PFSK-1 (cell line): ENCODE measurements at regions not wholly inside any gene's neighbourhood (a gene's known extent, or its start where the extent isn't known, plus 50 kb on each side); places are given as distances from the start of the nearest gene placed in this dataset.

Experiments used
- POLR2AphosphoS5 ChIP-seq: IDR thresholded peaks from 2 replicates; pipeline ENCODE4 v1.6.1; 2012; ENCODE audit warnings: low read depth, mild to moderate bottlenecking, control low read depth, low read length, moderate library complexity
- TAF1 ChIP-seq: IDR thresholded peaks from 2 replicates; pipeline ENCODE4 v1.6.1; 2012; ENCODE audit warnings: low read length, control low read depth, borderline replicate concordance; ENCODE audit not compliant: insufficient read depth
- TF ChIP-seq, protein P1 (sequence below), 2 experiments: IDR thresholded peaks; 2 replicates each; pipeline versions ENCODE4 v1.6.1 to v1.8.0; 2011 to 2012; ENCODE audit warnings: low read depth in 2 of 2, low read length in 2 of 2, control low read depth in 1 of 2, inconsistent platforms in 1 of 2, mild to moderate bottlenecking in 1 of 2, moderate library complexity in 1 of 2; ENCODE audit not compliant: insufficient read depth in 1 of 2

DNA sequence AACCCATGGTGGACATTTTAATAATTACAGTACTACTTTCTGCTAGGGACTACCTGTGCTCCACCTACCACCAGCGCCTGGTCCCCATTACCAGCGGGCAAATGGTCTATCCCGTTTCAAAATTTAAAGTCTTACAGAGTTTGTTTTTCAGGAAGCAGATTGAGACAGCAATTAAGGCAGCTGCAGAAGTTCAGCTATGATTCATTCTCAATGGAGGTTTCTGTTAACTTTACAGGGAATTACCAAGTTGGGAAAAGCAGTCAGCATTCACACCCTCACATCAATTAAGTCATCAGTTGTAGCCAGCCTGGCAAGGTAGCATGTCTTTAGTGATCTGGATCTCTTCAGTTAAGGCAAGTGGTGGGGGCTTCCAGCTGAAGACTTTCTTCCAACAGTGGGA lies 410.6 kb upstream of the DAB2 start:
- no peak for TF ChIP-seq POLR2AphosphoS5
- TF ChIP-seq, protein P1, sequence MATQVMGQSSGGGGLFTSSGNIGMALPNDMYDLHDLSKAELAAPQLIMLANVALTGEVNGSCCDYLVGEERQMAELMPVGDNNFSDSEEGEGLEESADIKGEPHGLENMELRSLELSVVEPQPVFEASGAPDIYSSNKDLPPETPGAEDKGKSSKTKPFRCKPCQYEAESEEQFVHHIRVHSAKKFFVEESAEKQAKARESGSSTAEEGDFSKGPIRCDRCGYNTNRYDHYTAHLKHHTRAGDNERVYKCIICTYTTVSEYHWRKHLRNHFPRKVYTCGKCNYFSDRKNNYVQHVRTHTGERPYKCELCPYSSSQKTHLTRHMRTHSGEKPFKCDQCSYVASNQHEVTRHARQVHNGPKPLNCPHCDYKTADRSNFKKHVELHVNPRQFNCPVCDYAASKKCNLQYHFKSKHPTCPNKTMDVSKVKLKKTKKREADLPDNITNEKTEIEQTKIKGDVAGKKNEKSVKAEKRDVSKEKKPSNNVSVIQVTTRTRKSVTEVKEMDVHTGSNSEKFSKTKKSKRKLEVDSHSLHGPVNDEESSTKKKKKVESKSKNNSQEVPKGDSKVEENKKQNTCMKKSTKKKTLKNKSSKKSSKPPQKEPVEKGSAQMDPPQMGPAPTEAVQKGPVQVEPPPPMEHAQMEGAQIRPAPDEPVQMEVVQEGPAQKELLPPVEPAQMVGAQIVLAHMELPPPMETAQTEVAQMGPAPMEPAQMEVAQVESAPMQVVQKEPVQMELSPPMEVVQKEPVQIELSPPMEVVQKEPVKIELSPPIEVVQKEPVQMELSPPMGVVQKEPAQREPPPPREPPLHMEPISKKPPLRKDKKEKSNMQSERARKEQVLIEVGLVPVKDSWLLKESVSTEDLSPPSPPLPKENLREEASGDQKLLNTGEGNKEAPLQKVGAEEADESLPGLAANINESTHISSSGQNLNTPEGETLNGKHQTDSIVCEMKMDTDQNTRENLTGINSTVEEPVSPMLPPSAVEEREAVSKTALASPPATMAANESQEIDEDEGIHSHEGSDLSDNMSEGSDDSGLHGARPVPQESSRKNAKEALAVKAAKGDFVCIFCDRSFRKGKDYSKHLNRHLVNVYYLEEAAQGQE (IDR thresholded peaks at IDR 0.05; ENCODE audit: insufficient read depth in 1 of 2, low read depth in 2 of 2, low read length in 2 of 2): no peak
- TF ChIP-seq TAF1: no peak
